Astrocyte (in vitro differentiated cells and primary cell): ENCODE measurements at regions not wholly inside any gene's neighbourhood (a gene's known extent, or its start where the extent isn't known, plus 50 kb on each side); places are given as distances from the start of the nearest gene placed in this dataset.
A peak's percentile ranks its signal among the peaks of the same experiment; 100 is the strongest.

Experiments
- DNase-seq: peaks from one replicate; pipeline ENCODE4 v3.0.0-alpha.2; 2010; ENCODE audit warnings: low read depth
- FAIRE-seq: peaks from 2 replicates; lab custom pipeline; 2011; peaks lifted over from hg19 to GRCh38; lab: Jason Lieb, UNC
- H2AFZ ChIP-seq: 2 replicates; pipeline ENCODE4 v1.6.0; 2012; ENCODE audit warnings: low read depth, low read length, inconsistent platforms
- H3K27ac ChIP-seq: 2 replicates; pipeline ENCODE4 v1.5.1; 2011; ENCODE audit warnings: low read depth, low read length, inconsistent platforms
- H3K27me3 ChIP-seq: 2 replicates; pipeline ENCODE4 v1.6.0; 2011; ENCODE audit warnings: low read length, inconsistent platforms; ENCODE audit not compliant: insufficient read depth
- H3K36me3 ChIP-seq: 2 replicates; pipeline ENCODE4 v1.5.1; 2011; ENCODE audit warnings: low read length, inconsistent platforms; ENCODE audit not compliant: insufficient read depth
- H3K4me1 ChIP-seq: 2 replicates; pipeline ENCODE4 v1.5.1; 2011; ENCODE audit warnings: low read length, inconsistent platforms; ENCODE audit not compliant: insufficient read depth
- H3K4me2 ChIP-seq: 2 replicates; pipeline ENCODE4 v1.6.0; 2012; ENCODE audit warnings: low read length, inconsistent platforms
- H3K4me3 ChIP-seq: 2 replicates; pipeline ENCODE4 v1.5.1; 2011; ENCODE audit warnings: low read depth, mild to moderate bottlenecking, low read length, inconsistent platforms; ENCODE audit not compliant: insufficient read depth
- H3K79me2 ChIP-seq: 2 replicates; pipeline ENCODE4 v1.6.0; 2012; ENCODE audit warnings: mild to moderate bottlenecking, low read length, inconsistent platforms; ENCODE audit not compliant: insufficient read depth
- H3K9ac ChIP-seq: 2 replicates; pipeline ENCODE4 v1.6.0; 2012; ENCODE audit warnings: mild to moderate bottlenecking, low read length, inconsistent platforms
- H3K9me3 ChIP-seq: 2 replicates; pipeline ENCODE4 v1.5.1; 2012; ENCODE audit warnings: low read depth, mild to moderate bottlenecking, low read length, inconsistent platforms; ENCODE audit not compliant: insufficient read depth
- H4K20me1 ChIP-seq: 2 replicates; pipeline ENCODE4 v1.6.0; 2012; ENCODE audit warnings: low read length, inconsistent platforms; ENCODE audit not compliant: insufficient read depth
- H3K27ac Mint-ChIP-seq: one replicate; pipeline ENCODE4 v1.8.0; 2021; ENCODE audit warnings: mild to moderate bottlenecking, mixed read lengths; ENCODE audit not compliant: unreplicated experiment
- H3K27me3 Mint-ChIP-seq: one replicate; pipeline ENCODE4 v1.8.0; 2021; ENCODE audit warnings: low read depth, mixed read lengths; ENCODE audit not compliant: unreplicated experiment
- H3K36me3 Mint-ChIP-seq: one replicate; pipeline ENCODE4 v1.8.0; 2021; ENCODE audit warnings: low read depth, mixed read lengths; ENCODE audit not compliant: unreplicated experiment
- H3K4me1 Mint-ChIP-seq: one replicate; pipeline ENCODE4 v1.8.0; 2021; ENCODE audit warnings: low read depth, mixed read lengths; ENCODE audit not compliant: unreplicated experiment
- H3K4me3 Mint-ChIP-seq: one replicate; pipeline ENCODE4 v1.8.0; 2021; ENCODE audit warnings: mild to moderate bottlenecking, moderate library complexity, mixed read lengths; ENCODE audit not compliant: unreplicated experiment
- H3K9me3 Mint-ChIP-seq: one replicate; pipeline ENCODE4 v1.8.0; 2021; ENCODE audit warnings: mild to moderate bottlenecking, mixed read lengths; ENCODE audit not compliant: unreplicated experiment
- EZH2 ChIP-seq: IDR thresholded peaks from 2 replicates; pipeline ENCODE4 v1.6.1; 2012; ENCODE audit warnings: mild to moderate bottlenecking, low read length, inconsistent platforms; ENCODE audit not compliant: insufficient read depth
- TF ChIP-seq, protein P1 (sequence below): IDR thresholded peaks from 2 replicates; pipeline ENCODE4 v1.5.1; 2011; ENCODE audit warnings: low read depth, mild to moderate bottlenecking, inconsistent platforms, low read length, moderate library complexity; ENCODE audit not compliant: insufficient read depth

- H3K36me3 ChIP-seq: no peaks in the 10 kb centered on the region
- H3K36me3 Mint-ChIP-seq: no peaks in the 10 kb centered on the region
- no peaks in the 10 kb centered on the region for H4K20me1 ChIP-seq
- no peaks in the 10 kb centered on the region for H3K27me3 Mint-ChIP-seq
- no peaks in the 10 kb centered on the region for H3K27me3 ChIP-seq
- no peak overlapping the region for H3K27ac ChIP-seq
- H3K4me2 ChIP-seq: no peak overlapping the region
- H3K4me1 Mint-ChIP-seq: peaks cover 2% of the 10 kb centered on the region
- TF ChIP-seq, protein P1, sequence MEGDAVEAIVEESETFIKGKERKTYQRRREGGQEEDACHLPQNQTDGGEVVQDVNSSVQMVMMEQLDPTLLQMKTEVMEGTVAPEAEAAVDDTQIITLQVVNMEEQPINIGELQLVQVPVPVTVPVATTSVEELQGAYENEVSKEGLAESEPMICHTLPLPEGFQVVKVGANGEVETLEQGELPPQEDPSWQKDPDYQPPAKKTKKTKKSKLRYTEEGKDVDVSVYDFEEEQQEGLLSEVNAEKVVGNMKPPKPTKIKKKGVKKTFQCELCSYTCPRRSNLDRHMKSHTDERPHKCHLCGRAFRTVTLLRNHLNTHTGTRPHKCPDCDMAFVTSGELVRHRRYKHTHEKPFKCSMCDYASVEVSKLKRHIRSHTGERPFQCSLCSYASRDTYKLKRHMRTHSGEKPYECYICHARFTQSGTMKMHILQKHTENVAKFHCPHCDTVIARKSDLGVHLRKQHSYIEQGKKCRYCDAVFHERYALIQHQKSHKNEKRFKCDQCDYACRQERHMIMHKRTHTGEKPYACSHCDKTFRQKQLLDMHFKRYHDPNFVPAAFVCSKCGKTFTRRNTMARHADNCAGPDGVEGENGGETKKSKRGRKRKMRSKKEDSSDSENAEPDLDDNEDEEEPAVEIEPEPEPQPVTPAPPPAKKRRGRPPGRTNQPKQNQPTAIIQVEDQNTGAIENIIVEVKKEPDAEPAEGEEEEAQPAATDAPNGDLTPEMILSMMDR: no peak
- TF ChIP-seq EZH2: no peak
- no peak overlapping the region for H3K9ac ChIP-seq
- DNase-seq (no peak), FAIRE-seq (no peak)
- no peak overlapping the region for H2AFZ ChIP-seq
- H3K4me3 ChIP-seq: no peak overlapping the region
- no peaks in the 10 kb centered on the region for H3K79me2 ChIP-seq
- no peaks in the 10 kb centered on the region for H3K4me1 ChIP-seq
- H3K27ac Mint-ChIP-seq: no peak overlapping the region
- H3K9me3 ChIP-seq: no peaks in the 10 kb centered on the region
- no peaks in the 10 kb centered on the region for H3K9me3 Mint-ChIP-seq
- no peak overlapping the region for H3K4me3 Mint-ChIP-seq
Observed at GRCh38 chr1:82823876-82824275, 1023.1 kb downstream of the ADGRL2 start.

GRCh38 chr1:82820816-82821215 is 1020.1 kb downstream of the ADGRL2 start:
- Histone ChIP-seq H4K20me1 (no peaks in the 10 kb centered on the region), H3K27me3 (no peaks in the 10 kb centered on the region), H3K36me3 (no peaks in the 10 kb centered on the region), H3K9ac (no peak overlapping the region), H3K27ac (no peak overlapping the region), H3K4me2 (no peak overlapping the region), H3K9me3 (no peaks in the 10 kb centered on the region), H3K4me1 (no peaks in the 10 kb centered on the region), H3K79me2 (no peaks in the 10 kb centered on the region), H2AFZ (no peak overlapping the region), H3K4me3 (no peak overlapping the region)
- Mint-ChIP-seq H3K27me3 (no peaks in the 10 kb centered on the region), H3K36me3 (no peaks in the 10 kb centered on the region), H3K27ac (no peak overlapping the region), H3K9me3 (no peaks in the 10 kb centered on the region), H3K4me3 (no peak overlapping the region), H3K4me1 (peaks cover 2% of the 10 kb centered on the region)
- TF ChIP-seq EZH2: no peak
- TF ChIP-seq, protein P1: no peak
- no peak for FAIRE-seq
- DNase-seq: no peak

- H3K79me2 ChIP-seq: no peaks in the 10 kb centered on the region
- H3K4me1 ChIP-seq: no peaks in the 10 kb centered on the region
- H3K27ac Mint-ChIP-seq: no peak overlapping the region
- DNase-seq (no peak), FAIRE-seq (no peak)
- no peak overlapping the region for H3K27ac ChIP-seq
- H3K27me3 ChIP-seq: no peaks in the 10 kb centered on the region
- H3K4me3 ChIP-seq: peak overlapping the region; percentile 15
- H3K9me3 ChIP-seq: no peaks in the 10 kb centered on the region
- H4K20me1 ChIP-seq: no peaks in the 10 kb centered on the region
- no peaks in the 10 kb centered on the region for H3K36me3 ChIP-seq
- TF ChIP-seq, protein P1: no peak
- no peak for TF ChIP-seq EZH2
- H3K4me2 ChIP-seq: peak overlapping the region; percentile 15
- H2AFZ ChIP-seq: peak overlapping the region; percentile 3
- no peak overlapping the region for H3K4me3 Mint-ChIP-seq
- H3K9ac ChIP-seq: no peak overlapping the region
- H3K27me3 Mint-ChIP-seq: no peaks in the 10 kb centered on the region
- peaks cover 2% of the 10 kb centered on the region for H3K4me1 Mint-ChIP-seq
- no peaks in the 10 kb centered on the region for H3K9me3 Mint-ChIP-seq
- no peaks in the 10 kb centered on the region for H3K36me3 Mint-ChIP-seq
Observed at GRCh38 chr1:82819234-82819633, 1018.5 kb downstream of the ADGRL2 start.
